ENCODE measurements at regions not wholly inside any gene's neighbourhood (a gene's known extent, or its start where the extent isn't known, plus 50 kb on each side); places are given as distances from the start of the nearest gene placed in this dataset.

GRCh38 chr1:113292603-113293255 lies 97.6 kb upstream of the MAGI3 start:
- Histone ChIP-seq H3K79me2 (ENCODE audit: control insufficient read depth, insufficient read depth, low read length) (no peaks in the 10 kb centered on the region), H3K9ac (ENCODE audit: control insufficient read depth, extremely low read depth, insufficient read depth, low read length) (no peak overlapping the region)

GRCh38 chr1:113293256-113293626 lies 97.1 kb upstream of the MAGI3 start:
- no peaks in the 10 kb centered on the region for H3K4me1 ChIP-seq (ENCODE audit: control insufficient read depth, extremely low read depth, insufficient read depth, low read length)
- dilution Hi-C loops (cut with MboI; ENCODE audit: extremely low pct_ligation_motif_present, low sequenced_read_pairs): no loop called here
- no peak overlapping the region for H2AFZ ChIP-seq (ENCODE audit: control insufficient read depth, low read length)
- no peaks in the 10 kb centered on the region for H3K9me3 ChIP-seq (ENCODE audit: control insufficient read depth, low read depth, low read length)
- TF ChIP-seq CTCF (optimal IDR thresholded peaks at IDR 0.05 in 1 of 3, IDR thresholded peaks at IDR 0.05 in 1 of 3, conservative IDR thresholded peaks at IDR 0.05 in 1 of 3; ENCODE audit: extremely low read depth in 1 of 3, insufficient read depth in 2 of 3, low read length in 3 of 3) (no peak), EZH2 (IDR thresholded peaks at IDR 0.05; ENCODE audit: low read length) (no peak)
- DNase-seq (ENCODE audit: low read depth, low spot score) (no peak), FAIRE-seq (no peak)
- H3K4me2 ChIP-seq (ENCODE audit: control insufficient read depth, extremely low read depth, insufficient read depth, low read depth, low read length): no peak overlapping the region
- no peaks in the 10 kb centered on the region for H3K9me1 ChIP-seq (ENCODE audit: control insufficient read depth, extremely low read depth, insufficient read depth, low read length)
- no peak overlapping the region for H3K27ac ChIP-seq (ENCODE audit: control insufficient read depth, insufficient read depth, low read length)
- H4K20me1 ChIP-seq (ENCODE audit: control insufficient read depth, extremely low read depth, insufficient read depth, low read length): no peaks in the 10 kb centered on the region
- H3K27me3 ChIP-seq (ENCODE audit: control insufficient read depth, extremely low read depth, insufficient read depth, low read length): no peaks in the 10 kb centered on the region
- no peak overlapping the region for H3K9ac ChIP-seq (ENCODE audit: control insufficient read depth, extremely low read depth, insufficient read depth, low read length)
- H3K4me3 ChIP-seq (ENCODE audit: control insufficient read depth in 2 of 3, extremely low read depth in 1 of 3, insufficient read depth in 2 of 3, low read depth in 1 of 3, low read length in 3 of 3): no peak overlapping the region
- H3K36me3 ChIP-seq (ENCODE audit: control insufficient read depth in 2 of 2, extremely low read depth in 1 of 2, insufficient read depth in 2 of 2, low read length in 2 of 2): no peaks in the 10 kb centered on the region
- no peaks in the 10 kb centered on the region for H3K79me2 ChIP-seq (ENCODE audit: control insufficient read depth, insufficient read depth, low read length)

More at GRCh38 chr1:113292603-113293255, 97.6 kb upstream of the MAGI3 start:
- dilution Hi-C loops (cut with MboI; ENCODE audit: extremely low pct_ligation_motif_present, low sequenced_read_pairs): no loop called here
- no peaks in the 10 kb centered on the region for H3K36me3 ChIP-seq (ENCODE audit: control insufficient read depth in 2 of 2, extremely low read depth in 1 of 2, insufficient read depth in 2 of 2, low read length in 2 of 2)
- no peaks in the 10 kb centered on the region for H3K4me1 ChIP-seq (ENCODE audit: control insufficient read depth, extremely low read depth, insufficient read depth, low read length)
- DNase-seq (ENCODE audit: low read depth, low spot score) (no peak), FAIRE-seq (no peak)
- no peak overlapping the region for H2AFZ ChIP-seq (ENCODE audit: control insufficient read depth, low read length)
- H4K20me1 ChIP-seq (ENCODE audit: control insufficient read depth, extremely low read depth, insufficient read depth, low read length): no peaks in the 10 kb centered on the region
- H3K27ac ChIP-seq (ENCODE audit: control insufficient read depth, insufficient read depth, low read length): no peak overlapping the region
- H3K4me3 ChIP-seq (ENCODE audit: control insufficient read depth in 2 of 3, extremely low read depth in 1 of 3, insufficient read depth in 2 of 3, low read depth in 1 of 3, low read length in 3 of 3): no peak overlapping the region
- no peak overlapping the region for H3K4me2 ChIP-seq (ENCODE audit: control insufficient read depth, extremely low read depth, insufficient read depth, low read depth, low read length)
- no peaks in the 10 kb centered on the region for H3K9me3 ChIP-seq (ENCODE audit: control insufficient read depth, low read depth, low read length)
- TF ChIP-seq CTCF (optimal IDR thresholded peaks at IDR 0.05 in 1 of 3, IDR thresholded peaks at IDR 0.05 in 1 of 3, conservative IDR thresholded peaks at IDR 0.05 in 1 of 3; ENCODE audit: extremely low read depth in 1 of 3, insufficient read depth in 2 of 3, low read length in 3 of 3) (no peak), EZH2 (IDR thresholded peaks at IDR 0.05; ENCODE audit: low read length) (no peak)
- H3K9me1 ChIP-seq (ENCODE audit: control insufficient read depth, extremely low read depth, insufficient read depth, low read length): no peaks in the 10 kb centered on the region
- H3K27me3 ChIP-seq (ENCODE audit: control insufficient read depth, extremely low read depth, insufficient read depth, low read length): no peaks in the 10 kb centered on the region

All from keratinocyte (primary cell).